A673 (cell line): ENCODE measurements at regions not wholly inside any gene's neighbourhood (a gene's known extent, or its start where the extent isn't known, plus 50 kb on each side); places are given as distances from the start of the nearest gene placed in this dataset.

Experiments used
- BruUV-seq: library from RNA; stranded (reverse); fragments of 400-500 nt; replicated peaks from 2 replicates; lab custom pipeline; 2021; lab: Mats Ljungman, UMichigan
- CTCF ChIA-PET: fragments of 300-600 bp; sonication (Branson Sonifier 250); formaldehyde crosslinking; loops from one replicate; lab custom pipeline; 2022; ENCODE audit warnings: antibody characterized with exemption; lab: Charles Lee
- POLR2A ChIA-PET: fragments of 300-600 bp; sonication (Branson Sonifier 250); formaldehyde crosslinking; loops from one replicate; lab custom pipeline; 2022; ENCODE audit warnings: antibody characterized with exemption; ENCODE audit not compliant: low non-redundant PET; lab: Charles Lee
- DNase-seq: peaks from one replicate; pipeline ENCODE4 v3.0.0-alpha.2; 2015; ENCODE audit warnings: low spot score
- H3K27ac ChIP-seq: fragments of 200-600 bp; sonication (generic); 2 replicates; pipeline ENCODE4 v1.5.1; 2016; ENCODE audit warnings: mixed run types, low read depth, mild to moderate bottlenecking, mixed read lengths, antibody characterized with exemption, low read length; ENCODE audit not compliant: poor library complexity, severe bottlenecking
- H3K27me3 ChIP-seq: fragments of 200-600 bp; sonication (generic); replicated peaks from 2 replicates; pipeline ENCODE4 v1.6.1; 2017; ENCODE audit warnings: mixed run types, low read depth, mild to moderate bottlenecking, mixed read lengths, antibody characterized with exemption, low read length; ENCODE audit not compliant: insufficient read depth, poor library complexity
- H3K36me3 ChIP-seq: fragments of 200-600 bp; sonication (generic); 2 replicates; pipeline ENCODE4 v1.6.1; 2016; ENCODE audit warnings: mixed run types, mild to moderate bottlenecking, mixed read lengths, antibody characterized with exemption, low read length; ENCODE audit not compliant: insufficient read depth, poor library complexity, severe bottlenecking
- H3K4me1 ChIP-seq: fragments of 200-600 bp; sonication (generic); 2 replicates; pipeline ENCODE4 v1.6.1; 2017; ENCODE audit warnings: mixed run types, mild to moderate bottlenecking, mixed read lengths, antibody characterized with exemption, low read length; ENCODE audit not compliant: insufficient read depth, poor library complexity, severe bottlenecking
- H3K4me3 ChIP-seq: fragments of 200-600 bp; sonication (generic); 2 replicates; pipeline ENCODE4 v1.5.1; 2016; ENCODE audit warnings: low read depth, mixed run types, mild to moderate bottlenecking, mixed read lengths, low read length; ENCODE audit not compliant: poor library complexity, severe bottlenecking
- H3K9me3 ChIP-seq: fragments of 200-600 bp; sonication (generic); 2 replicates; pipeline ENCODE4 v1.6.1; 2016; ENCODE audit warnings: mixed run types, low read depth, mild to moderate bottlenecking, mixed read lengths, antibody characterized with exemption, low read length; ENCODE audit not compliant: poor library complexity, severe bottlenecking
- CTCF ChIP-seq: fragments of 300-800, 200-600 bp; sonication (generic); conservative IDR thresholded peaks from 2 replicates; pipeline ENCODE4 v1.5.1; 2017; ENCODE audit warnings: low read depth, mild to moderate bottlenecking, antibody characterized with exemption, low read length, moderate library complexity, mixed read lengths
- EZH2 ChIP-seq: fragments of 200-600 bp; sonication (generic); IDR thresholded peaks from 2 replicates; pipeline ENCODE4 v1.6.1; 2017; ENCODE audit warnings: borderline replicate concordance, low read depth, mild to moderate bottlenecking, mixed read lengths, antibody characterized with exemption, low read length; ENCODE audit not compliant: poor library complexity, severe bottlenecking
- intact Hi-C: fragments of 100-400 bp; cut with micrococcal nuclease; formaldehyde crosslinking; loops from one replicate; pipeline ENCODE4 v1.10.0; 2022; ENCODE audit not compliant: unreplicated experiment

- Histone ChIP-seq H3K4me3 (no peak overlapping the region), H3K9me3 (no peaks in the 10 kb centered on the region), H3K27ac (no peak overlapping the region), H3K36me3 (no peaks in the 10 kb centered on the region), H3K27me3 (peaks cover 9% of the 10 kb centered on the region), H3K4me1 (no peaks in the 10 kb centered on the region)
- CTCF ChIA-PET: no interaction called here
- POLR2A ChIA-PET: no interaction called here
- no peak for TF ChIP-seq CTCF
- TF ChIP-seq EZH2: no peak
- intact Hi-C loops: no loop called here
- no TSS peak for BruUV-seq
- no peak for DNase-seq
Observed at GRCh38 chr11:134623711-134624110, 211.7 kb upstream of the B3GAT1 start.

- DNase-seq: no peak
Observed at GRCh38 chr11:134622458-134622857, 210.4 kb upstream of the B3GAT1 start.

DNA sequence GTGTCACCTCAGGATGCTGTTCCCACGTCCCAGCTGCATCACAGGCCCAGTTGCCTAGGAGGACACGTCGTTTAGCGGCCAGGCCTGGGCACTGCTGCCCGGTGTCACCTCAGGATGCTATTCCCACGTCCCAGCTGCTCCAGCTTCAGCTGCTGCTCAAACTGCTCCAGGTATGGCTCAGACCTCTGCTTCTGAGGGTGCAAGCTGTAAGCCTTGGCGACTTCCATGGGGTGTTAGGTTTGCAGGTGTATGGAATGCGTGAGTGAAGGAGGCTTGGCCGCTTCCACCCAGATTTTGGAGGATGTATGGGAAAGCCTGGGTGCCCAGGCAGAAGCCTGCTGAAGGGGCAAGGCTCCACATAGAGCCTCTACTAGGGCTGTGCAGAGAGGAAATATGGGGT is 205.3 kb upstream of the B3GAT1 start:
- Histone ChIP-seq H3K36me3 (no peaks in the 10 kb centered on the region), H3K4me1 (no peaks in the 10 kb centered on the region), H3K9me3 (no peaks in the 10 kb centered on the region), H3K4me3 (no peak overlapping the region), H3K27ac (no peak overlapping the region), H3K27me3 (no peaks in the 10 kb centered on the region)
- DNase-seq: no peak
- BruUV-seq: no TSS peak
- intact Hi-C loops: no loop called here
- POLR2A ChIA-PET: no interaction called here
- CTCF ChIA-PET: no interaction called here
- no peak for TF ChIP-seq CTCF
- no peak for TF ChIP-seq EZH2

More at GRCh38 chr11:134622458-134622857, 210.4 kb upstream of the B3GAT1 start:
- BruUV-seq: no TSS peak
- intact Hi-C loops: no loop called here
- TF ChIP-seq CTCF (no peak), EZH2 (no peak)
- H3K9me3 ChIP-seq: no peaks in the 10 kb centered on the region
- ChIA-PET CTCF (no interaction called here), POLR2A (no interaction called here)
- H3K27ac ChIP-seq: no peak overlapping the region
- H3K4me3 ChIP-seq: no peak overlapping the region
- H3K27me3 ChIP-seq: peaks cover 5% of the 10 kb centered on the region
- no peaks in the 10 kb centered on the region for H3K4me1 ChIP-seq
- H3K36me3 ChIP-seq: no peaks in the 10 kb centered on the region
